HK-2 (cell line): ENCODE measurements at regions not wholly inside any gene's neighbourhood (a gene's known extent, or its start where the extent isn't known, plus 50 kb on each side); places are given as distances from the start of the nearest gene placed in this dataset.
"Not testable (repeated sequence)": the region's sequence is repeated elsewhere in the genome, so short reads cannot be mapped to it uniquely, and the experiment has no call there.

Source experiments
- DNase-seq: peaks from one replicate; pipeline ENCODE4 v3.0.0-alpha.2; 2018; ENCODE audit not compliant: unreplicated experiment

DNA sequence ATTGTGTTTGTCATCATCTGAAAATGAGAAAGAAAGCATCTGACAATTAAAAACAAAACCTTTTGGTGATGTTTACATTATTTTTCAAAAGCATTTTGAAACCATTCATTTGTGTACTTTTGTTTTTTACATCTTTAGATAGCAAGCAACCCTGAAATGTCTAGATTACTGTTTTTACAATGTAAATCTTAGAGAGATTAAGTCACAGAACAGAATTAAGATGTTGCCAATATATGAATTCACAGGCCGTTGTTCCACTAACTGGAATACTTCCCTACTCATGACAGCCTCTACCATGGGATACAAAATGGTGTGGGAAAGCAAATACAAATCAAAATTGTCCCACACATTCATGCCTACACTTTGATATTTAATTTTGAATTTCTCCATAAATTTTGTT is 480.0 kb upstream of the ZEB2 start:
- DNase-seq: no peak

DNA sequence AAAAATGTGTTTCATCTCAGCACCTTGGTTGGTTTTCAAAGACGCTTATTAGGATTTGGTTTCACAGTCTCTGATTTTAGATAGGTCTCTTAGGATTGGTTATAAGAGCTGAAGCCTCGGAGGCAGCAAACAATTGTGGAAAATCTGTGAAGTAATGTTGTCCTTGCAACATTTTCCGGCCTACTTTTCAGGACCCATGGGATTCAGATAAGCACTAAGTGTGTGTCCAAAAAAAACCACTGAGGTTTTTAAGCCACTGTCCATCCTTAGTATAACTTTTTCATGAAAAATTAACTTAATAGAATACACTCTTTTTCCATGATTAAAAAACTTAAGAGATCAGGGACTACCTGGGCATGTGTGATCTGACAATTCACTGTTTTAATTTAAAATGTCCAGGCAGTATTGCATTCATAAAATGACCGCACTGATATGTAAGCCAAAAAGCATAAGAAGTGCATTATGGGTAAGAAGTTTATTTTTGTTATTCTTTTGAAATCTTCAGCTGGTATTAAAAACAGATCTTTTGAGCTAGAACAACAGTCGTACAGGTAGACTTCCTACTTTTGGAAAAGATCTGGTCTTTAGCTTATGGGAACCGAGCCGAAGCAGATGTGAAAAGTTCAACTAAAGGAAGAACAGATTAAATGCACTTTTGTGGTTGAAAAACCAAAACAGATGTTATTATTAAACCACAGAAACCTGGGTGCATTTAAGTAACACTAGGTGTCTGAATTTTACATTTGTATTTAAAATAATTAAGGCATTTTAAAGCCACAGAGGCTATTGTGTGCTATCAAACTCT is 479.4 kb upstream of the ZEB2 start:
- DNase-seq: no peak

DNA sequence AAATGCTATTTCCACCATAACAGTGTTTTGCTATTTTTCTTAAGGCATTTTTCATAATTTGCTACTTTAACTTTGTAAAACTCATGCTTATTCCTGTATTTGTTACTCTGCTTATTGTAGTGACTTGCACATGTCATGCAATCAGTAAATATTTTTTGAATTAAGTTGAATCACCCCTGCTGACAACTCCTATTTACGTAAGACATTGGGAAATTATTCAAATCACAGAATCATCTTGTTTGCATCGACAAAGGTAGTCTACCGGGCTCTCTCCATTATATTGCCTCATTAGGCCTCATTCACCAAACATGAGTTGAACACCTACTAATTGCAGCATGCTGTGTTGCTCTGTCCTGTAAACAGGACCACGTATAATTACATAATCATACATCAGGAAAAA is 478.5 kb upstream of the ZEB2 start:
- DNase-seq: no peak

DNA sequence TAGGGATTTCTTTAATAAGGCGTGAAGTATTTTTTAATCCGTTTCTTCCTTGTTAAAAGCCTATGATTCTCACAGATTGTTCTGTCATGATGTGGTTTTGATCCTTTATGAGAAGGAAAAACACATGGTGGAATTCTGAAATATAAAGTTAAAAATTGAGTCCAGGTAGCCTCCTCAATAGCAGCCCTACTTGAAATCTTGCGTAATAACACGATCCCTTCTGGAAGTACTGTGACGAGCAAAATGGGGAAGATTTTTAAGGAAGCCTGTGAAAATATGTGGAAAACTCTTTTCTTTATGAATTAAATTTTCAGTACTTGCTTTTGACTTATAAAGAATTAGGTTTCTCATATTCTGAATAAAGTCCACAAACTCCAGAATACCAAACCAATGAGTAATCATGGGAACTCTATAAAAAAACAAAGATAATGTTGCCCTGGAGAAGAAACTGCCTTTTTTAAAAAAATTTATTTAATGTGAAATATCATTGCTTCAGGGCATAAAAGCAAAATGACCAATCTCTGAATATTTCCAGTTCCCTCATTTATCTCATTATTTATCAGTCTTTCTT is 476.4 kb upstream of the ZEB2 start:
- DNase-seq: no peak

DNA sequence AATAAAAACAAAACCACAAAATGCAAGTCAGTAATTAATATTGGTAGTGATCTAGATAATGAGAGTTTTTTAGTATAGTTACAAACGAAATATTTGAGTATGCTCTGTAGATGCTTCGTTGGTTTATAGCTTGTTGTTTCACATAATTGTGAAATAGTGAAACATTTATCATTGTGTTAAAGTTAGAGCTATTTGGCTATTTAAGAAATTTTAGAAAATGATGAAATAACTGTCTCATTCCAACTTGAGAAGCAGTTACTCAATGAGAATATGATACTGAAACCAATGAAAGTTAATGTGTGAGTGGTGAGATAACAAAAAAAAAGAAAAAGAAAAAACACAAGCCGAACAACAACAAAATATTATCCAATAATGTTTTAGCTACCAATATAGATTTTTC is 475.6 kb upstream of the ZEB2 start:
- DNase-seq: no peak

DNA sequence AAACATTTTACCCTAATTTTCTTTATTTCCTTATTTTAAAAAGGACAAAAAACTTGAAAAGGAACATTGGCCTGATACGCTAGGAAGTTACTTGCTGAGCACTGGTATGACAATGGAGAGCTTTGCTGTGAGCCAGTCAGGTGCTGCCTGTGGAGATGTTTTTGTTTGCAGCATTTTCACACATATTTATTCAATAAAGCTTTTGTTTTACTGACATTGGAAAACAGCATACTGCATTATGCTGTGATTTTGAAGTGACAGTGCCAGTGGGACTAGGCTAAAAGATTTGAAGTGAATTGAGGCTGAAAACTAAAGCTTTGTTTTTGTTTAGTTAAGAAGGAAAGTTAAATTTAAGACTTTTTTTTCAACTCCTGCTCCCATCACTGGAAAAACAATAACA is 470.7 kb upstream of the ZEB2 start:
- DNase-seq: no peak

DNA sequence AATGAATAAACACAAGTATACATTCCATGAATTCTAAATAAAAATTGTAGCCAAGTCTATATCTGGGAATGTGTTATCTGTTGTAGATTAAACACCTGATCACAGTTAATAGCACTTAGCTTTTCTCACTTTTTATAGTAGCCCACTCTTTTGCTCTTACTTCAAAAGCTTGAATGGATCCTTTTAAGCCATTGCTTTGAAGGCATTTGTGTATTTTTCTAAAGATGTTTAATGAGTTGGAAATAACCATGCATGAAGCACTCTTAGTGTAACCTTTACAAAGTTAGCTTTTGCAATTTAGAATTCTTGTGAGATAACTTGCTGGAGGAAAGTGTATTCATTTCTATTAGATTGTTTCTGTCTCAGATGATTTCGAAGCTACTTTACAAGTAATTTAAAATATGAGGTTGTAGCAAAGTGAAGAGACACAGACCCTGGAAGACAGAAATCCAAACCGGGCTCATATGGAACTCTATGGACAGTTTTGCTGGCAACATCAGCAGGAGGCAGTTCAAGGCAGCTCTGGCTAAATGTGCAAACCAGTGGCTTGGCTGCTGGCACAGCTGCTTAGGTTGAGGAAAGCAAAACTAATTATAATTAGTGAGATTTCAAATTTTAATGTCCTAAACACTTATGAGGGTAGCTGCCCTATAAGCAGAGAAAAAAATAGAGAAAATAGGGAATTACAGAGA is 469.8 kb upstream of the ZEB2 start:
- no peak for DNase-seq

DNA sequence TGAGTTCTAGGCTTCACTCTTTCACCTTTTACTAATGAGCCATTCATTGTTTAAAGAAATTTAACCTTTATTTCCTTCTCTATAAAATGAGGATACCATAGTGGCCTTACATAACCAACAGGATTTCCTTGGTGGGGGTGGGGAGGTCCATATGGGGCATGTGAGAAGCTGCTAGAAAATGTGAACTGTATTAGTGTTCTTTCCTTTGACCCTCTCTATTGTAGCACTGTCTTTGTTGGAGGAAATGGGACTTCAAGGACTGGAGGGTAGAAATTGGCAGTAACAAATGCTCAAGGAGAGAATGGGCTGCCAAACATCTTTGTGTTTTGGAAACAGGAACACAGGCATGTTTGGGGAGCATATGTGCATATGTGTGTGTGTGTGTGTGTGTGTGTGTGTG is 468.7 kb upstream of the ZEB2 start:
- no peak for DNase-seq

DNA sequence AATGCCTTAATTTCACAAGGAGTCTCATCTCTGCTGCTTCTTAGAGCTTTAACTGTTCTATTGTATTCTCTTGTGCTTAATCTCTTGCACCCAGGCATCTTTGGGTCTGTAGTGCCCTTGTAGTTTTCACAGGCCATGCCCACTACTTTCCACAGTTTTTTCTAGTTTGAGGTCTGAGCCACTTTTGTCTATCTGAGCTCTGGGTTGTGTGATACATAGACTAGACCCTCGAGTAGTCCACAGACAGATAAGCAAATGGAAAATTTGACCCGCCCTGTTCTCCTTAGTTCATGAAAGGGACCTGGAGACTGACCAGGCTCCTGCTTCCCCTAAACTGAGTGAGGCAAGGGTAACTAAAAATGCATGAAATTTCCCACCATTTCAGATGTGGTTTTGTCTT is 466.8 kb upstream of the ZEB2 start:
- DNase-seq: no peak

DNA sequence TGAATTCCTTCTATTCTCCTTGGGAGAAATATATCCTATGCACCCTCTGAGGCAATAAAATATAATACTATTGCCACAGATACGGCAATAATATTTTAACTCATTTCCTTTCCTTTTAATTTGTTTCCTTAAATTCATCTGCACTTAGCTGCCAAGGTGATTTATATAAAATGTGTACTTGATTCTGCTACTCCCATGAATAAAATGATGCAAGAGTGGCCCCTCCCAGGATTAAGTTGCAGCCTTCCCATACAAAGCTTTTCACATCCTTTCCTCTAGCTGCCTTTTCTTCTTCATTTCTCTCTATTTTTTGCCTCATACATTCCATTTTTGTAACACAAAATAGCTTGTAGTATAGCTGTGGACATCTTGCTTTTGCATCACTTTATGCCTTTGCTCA is 464.1 kb upstream of the ZEB2 start:
- no peak for DNase-seq

DNA sequence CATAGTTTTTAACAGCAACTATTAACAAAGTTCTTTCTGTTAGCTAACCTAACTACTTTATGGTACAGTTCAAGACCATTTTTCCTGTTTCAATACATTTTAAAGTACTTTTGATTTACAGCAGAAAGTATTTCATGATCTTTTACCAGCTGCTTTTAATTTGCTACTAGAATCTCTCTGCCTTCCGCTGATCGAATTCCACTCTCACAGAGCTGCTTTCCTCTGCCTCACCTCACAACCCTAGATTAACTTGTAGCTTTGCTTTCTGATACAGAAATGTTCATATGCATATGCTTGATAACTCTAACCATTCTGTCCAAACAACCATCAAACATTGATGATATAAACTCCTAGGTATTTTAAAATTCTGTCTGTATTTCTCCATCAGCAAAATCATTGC is 463.2 kb upstream of the ZEB2 start:
- DNase-seq: no peak

DNA sequence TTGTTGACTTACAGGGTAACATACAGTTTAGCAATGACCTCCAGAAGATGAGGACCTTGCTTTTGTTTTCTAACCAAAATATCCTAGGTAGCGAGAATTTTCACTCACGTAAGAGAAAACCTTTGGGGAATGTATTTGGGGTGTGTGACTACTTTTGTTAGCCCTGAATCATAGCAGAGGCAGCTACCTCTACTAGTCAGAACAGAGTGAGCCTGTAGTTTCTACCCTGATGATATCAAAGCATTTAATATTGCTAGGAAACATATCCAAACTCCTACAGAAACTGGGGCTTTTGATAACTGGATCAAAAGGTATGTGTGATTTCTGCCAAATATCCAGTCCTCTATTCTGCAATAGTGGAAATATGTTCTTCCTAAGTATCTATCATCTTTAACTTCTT is 462.6 kb upstream of the ZEB2 start:
- no peak for DNase-seq

DNA sequence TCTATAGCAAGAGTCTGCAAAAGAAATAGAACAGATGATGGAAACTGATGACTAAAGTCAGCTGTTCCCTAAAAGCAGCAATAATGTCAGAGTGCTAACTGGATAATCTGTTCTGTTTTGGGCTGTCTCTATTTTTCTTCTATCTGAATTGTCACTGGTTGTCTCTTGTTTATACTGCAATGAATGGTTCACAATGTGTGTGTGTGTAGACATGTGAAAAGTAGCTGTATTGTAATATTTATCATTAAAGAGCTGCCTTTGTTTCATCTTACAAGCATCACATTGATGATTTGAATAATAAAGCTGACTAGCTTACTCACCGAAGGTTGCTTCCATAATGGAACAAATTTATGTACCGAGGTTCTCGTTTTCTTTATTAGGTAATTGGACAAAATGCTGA is 456.0 kb upstream of the ZEB2 start:
- no peak for DNase-seq

DNA sequence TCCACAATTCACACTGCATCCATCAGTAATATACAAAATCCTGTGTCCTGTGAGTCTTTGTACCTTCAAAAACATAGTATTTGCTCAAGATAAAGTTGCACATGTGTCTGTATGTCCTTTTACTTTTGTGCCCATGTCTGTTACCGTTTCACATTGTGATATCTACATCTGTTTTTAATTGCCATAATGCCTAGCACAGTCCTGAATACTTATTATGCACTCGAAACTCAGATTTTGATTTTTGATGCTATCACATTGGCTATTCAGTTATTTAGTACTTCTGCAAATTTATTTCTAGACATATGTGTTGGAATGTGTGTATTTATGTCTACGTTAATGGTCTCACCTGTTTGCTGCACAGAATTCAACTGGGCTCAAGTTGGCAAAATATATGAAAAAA is 452.8 kb upstream of the ZEB2 start:
- no peak for DNase-seq

DNA sequence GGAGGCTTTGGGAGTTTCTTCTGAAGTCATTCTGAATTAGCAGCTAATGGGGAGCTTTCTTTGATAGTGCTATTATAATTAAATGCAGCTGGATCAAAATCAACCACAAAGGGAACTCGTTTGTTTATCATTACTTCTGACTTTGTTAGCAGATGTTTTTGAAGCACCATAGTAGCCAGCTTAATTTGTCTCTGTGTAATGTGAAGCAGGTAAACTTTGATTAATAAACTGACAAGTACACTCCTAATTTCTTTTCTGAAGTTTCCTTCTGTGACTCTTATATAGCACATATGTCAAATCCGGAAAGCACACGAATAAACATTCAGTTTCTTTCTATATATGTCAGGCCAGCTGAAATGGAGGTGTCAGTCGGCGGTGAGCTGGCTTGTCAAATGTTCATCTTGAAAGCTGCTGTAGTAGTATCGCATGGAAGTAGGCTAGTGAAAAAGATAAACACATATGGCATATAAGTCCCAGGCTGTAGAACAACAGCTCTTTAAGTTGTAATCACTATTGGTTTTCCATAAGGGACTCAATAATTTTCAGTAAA is 451.9 kb upstream of the ZEB2 start:
- no peak for DNase-seq

DNA sequence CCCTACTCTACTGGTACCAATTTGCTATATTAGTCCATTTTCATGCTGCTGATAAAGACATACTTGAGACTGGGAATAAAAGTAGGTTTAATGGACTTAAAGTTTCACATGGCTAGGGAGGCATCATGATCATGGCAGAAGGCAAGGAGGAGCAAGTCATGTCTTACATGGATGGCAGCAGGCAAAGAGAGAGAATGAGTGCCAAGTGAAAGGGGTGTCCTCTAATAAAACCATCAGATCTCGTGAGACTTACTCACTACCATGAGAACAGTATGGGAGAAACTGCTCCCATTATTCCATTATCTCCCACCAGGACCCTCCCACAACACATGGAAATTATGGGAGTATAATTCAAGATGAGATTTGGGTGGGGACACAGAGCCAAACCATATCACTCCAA is 450.5 kb upstream of the ZEB2 start:
- not testable (repeated sequence) for DNase-seq

DNA sequence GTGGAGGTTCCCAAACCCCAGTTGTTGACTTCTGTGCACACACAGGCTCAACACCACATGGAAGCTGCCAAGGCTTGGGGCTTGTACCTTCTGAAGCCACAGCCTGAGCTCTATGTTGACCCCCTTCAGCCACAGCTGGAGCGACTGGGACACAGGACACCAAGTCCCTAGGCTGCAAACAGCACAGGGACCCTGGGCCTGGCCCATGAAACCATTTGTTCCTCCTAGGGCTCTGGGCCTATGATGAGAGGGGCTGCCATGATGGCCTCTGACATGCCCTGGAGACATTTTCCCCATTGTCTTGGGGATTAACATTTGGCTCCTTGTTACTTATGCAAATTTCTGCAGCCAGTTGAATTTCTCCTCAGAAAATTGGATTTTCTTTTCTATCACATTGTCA is 449.6 kb upstream of the ZEB2 start:
- DNase-seq: not testable (repeated sequence)

DNA sequence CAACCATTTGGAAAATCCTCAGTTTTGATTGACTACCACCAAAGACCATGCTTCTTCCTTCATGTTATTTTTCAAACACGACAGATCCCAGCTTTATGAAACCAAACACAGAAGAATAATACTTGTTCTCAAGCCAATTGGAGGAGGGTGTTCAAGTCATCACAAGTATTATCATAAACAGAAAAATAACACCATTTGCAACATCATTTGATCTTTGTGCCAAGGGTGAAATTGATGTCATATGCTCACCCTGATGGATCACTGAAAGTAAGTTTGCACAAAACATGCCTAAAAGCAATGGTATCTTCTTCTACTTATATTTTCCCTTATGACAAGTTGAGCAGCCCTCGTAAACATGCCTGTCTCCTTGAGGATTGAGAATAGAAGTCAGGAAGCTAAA is 448.0 kb upstream of the ZEB2 start:
- no peak for DNase-seq

DNA sequence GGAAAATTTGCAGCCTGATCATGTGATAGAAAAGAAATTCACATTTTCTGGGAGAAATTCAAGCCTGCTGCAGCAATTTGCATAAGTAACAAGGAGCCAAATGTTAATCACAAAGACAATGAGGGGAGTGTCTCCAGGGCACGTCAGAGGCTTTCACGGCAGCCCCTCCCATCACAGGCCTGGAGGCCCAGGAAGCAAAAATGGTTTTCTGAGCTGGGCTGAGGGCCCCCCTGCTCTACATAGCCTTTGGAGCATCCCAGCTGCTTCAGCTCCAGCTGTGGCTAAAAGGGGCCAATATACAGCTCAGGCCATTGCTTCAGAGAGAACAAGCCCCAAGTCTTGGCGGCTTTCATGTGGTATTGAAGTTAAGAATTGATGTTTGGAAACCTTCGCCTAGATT is 445.3 kb upstream of the ZEB2 start:
- DNase-seq: no peak

DNA sequence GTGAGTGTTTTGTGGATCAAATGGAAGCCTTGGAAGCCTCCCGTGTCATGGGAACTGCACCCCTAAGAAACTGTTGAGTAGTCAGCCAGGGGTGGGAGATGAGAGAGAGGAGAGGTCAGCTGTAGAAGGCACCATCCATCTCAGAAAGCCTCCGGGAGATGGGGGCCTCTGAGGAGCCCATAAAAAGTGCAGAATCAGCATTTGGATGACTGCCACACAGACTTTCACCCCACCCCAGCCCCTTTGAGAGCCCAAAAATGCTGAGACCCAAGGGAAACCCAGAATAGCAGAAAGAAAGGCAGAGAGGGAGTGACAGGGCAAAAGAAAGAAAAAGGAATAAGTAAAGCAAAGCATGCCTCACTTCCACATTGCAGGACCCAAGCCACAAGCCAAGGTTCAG is 443.1 kb upstream of the ZEB2 start:
- DNase-seq: no peak

DNA sequence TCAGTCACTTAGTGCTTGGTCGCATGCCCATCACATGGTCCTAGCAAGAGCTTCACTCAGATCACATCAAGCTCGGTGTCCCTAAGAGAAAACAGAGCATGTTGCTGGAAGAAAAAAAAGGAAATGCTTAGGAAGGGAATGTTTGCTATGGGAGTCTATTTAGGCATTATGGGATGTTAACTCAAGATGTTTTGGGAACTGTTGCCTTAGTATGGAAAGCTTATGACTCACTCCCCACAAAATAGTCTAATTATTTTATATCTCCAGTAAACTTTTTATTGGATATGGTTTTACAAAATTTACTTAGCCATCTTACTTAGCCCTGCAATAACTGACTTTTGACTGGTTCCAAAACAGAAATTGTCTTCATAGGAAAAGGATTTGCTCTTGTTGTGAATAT is 439.5 kb upstream of the ZEB2 start:
- DNase-seq: no peak

DNA sequence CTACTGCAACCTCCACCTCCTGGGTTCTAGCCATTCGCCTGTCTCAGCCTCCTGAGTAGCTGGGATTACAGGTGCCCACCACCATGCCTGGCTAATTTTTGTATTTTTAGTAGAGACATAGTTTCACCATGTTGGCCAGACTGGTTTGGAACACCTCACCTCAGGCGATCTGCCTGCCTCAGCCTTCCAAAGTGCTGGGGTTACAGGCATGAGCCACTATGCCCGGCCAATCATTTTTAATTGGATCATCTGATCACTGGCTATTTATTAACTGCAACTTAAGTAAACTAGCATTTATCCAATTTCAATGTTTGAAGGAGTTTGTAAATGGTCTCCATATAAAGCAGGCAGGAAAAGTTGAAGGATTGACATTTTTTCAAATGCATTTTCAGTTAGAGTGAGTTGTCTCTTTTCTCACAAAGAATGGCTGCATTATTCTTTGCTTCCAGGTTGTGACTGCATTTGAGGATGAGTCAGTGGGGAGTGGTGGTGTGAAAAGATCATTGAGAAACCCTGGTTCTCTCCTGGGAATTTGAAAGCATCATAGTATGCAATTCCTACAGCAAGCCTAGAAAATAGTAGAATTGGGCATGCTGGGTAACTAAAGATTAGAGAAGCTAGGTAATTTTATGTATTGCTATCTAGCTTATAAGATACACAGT is 431.1 kb upstream of the ZEB2 start:
- no peak for DNase-seq
